ENCODE measurements at regions not wholly inside any gene's neighbourhood (a gene's known extent, or its start where the extent isn't known, plus 50 kb on each side); places are given as distances from the start of the nearest gene placed in this dataset.
A peak's percentile ranks its signal among the peaks of the same experiment; 100 is the strongest.
"Not testable (repeated sequence)": the region's sequence is repeated elsewhere in the genome, so short reads cannot be mapped to it uniquely, and the experiment has no call there.

GRCh38 chr3:8317661-8318649 is 183.7 kb upstream of the LMCD1 start:
- DNase-seq: no peak

DNA sequence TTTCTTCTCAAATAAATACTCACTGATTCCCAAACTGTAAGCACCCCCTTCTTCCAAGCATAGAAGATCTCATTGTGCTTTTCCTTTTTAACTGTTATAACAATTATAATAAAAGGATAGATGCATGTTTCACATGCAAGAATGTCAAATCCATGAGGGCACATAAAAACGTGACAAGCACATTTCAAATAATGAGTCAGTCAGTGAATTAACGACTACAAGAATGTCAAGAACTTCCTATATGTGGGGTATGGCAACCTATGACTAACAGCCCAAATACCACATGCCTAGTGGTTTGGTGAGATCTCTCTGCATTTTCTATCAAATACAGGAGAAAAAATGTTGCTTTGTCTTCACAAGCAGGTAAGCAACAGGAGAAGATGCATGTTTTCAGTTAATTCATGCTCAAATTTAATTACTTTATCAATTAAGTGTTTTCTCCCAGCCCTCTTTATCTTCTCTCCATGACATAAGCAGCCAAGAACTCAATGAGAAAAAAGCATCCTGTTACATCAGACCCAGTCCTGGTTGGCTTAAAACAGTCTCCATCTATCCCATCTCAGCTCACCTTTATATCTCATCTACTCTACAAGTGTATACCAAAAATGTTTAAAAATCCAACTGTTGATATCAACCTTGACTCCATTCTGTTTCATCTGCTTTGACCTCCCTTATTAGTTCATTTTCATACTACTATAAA is 181.5 kb upstream of the LMCD1 start:
- DNase-seq: no peak

DNA sequence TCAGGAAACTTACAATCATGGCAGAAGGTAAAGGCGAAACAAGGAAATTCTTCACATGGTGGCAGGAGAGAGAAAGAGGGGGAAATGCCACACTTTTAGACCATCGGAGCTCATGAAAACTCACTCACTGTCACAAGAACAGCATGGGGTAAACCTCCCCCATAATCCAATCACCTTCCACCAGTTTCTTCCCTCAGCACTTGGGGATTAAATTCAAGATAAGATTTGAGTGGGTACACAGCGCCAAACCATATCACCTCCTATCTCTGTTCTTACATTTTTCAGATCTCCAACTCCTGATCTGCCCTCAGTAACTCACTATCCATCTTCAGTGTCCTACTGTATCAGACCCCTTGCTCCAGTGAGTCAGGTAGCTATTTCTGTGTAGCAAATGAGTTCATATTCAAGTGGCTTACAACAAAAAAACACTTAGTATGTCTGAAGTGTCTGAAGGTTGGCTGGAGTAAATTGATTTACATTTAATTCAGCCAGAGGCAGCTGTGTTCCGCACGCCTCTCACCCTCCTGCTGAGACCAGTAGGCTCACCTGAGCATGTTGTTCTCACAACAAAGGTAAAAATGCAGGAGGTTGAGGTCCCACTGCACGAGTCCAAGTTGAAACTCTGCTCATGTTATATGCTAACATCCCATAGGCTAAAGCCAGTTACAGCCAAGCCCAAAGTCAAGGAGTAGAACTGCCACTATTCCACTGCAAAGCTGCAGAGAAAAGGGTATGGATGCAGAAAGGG is 180.7 kb upstream of the LMCD1 start:
- no peak for DNase-seq

DNA sequence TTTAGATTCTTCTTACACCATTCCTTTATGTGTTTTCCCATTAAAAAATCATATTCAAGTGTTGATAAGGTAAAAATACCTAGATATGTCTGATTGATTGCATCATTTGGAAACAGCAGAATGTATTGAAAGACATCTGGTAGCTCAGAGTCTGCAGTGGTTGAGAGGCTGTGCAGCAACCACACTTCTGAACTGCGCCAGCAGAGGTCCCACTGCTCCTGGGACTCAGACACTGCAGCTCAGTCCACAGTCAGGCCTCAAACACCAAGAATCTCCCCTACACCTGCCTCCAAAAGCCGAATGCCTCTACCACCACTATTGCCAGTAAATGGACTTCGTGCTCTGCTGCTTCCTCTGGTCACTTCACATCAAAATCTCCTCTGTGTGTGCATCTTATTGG is 176.9 kb upstream of the LMCD1 start:
- DNase-seq: no peak

DNA sequence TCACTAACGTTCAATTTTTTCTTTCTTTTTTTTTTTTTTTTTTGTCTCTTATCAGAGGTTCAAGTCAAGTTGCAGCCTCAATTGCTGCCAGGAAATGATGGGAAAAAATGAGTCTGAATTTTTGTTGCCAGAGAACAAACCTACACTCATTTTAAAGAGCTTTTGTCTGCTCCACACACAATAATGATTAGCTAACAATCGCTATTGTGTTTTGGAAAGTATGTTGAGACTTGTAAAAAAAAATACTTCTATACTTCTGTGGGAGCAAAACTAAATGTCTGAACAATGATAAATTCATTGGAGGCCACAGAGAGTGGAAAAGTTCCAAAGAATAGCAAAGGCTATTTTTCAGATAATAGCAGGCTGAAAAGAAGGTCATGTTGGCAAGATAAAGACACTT is 176.3 kb upstream of the LMCD1 start:
- no peak for DNase-seq

GRCh38 chr3:8325833-8326232 is 175.8 kb upstream of the LMCD1 start:
- DNase-seq: not testable (repeated sequence)

DNA sequence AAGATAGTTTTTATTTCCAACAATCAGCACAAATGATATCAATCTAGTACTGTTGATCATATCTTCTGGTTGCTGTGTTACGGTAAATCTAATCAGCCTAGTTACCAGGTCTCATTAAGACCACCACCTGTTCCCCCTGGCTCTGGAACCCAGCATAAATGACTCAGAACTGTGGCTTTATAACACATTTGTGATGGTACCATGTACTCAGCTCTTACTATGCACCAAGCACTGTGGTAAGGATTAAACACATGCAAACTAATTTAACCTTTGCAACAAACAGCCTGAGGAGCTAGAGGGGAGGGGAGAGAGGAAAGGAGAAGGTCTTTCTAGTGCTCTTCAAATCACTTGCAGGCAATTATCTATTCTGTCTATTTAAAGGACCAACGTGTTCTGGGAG is 173.9 kb upstream of the LMCD1 start:
- DNase-seq: no peak

DNA sequence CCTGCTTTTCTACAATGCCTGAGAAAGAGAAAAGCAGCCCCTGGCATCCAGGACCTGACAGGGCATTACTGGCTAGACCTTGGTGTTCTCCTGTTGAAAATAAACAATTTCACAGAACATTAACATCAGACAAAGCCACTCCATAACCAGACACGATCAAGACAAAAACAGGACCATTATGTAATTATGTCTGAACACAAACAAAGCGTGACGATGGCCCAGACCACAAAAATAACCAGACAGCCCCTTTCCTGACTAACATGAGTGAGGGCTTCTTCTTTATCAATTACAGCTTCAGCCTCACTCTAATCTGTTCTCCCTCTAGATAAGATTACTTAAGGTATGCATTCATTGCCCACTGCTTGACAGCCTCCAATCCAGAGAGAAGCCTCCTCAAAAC is 172.7 kb upstream of the LMCD1 start:
- DNase-seq: no peak

- no peak for DNase-seq
These were observed 172.0 kb upstream of the LMCD1 start for GRCh38 chr3:8329598-8329997.

DNA sequence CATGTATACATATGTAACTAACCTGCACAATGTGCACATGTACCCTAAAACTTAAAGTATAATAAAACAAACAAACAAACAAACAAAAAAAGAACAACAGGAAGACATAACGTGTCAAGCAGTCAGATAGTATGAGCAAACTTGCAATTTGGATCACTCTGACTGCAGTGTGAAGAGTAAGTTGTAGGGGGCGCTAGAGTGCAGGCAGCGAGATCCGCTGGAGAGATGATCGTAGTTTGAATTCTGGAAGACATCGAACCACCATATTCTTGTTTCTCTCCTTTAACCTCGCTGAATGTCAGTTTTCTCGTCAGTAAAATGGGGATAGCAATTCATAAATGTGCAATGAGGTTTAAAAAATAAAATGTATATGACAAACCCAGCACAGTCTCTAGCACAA is 165.2 kb upstream of the LMCD1 start:
- peak; percentile 15 for DNase-seq

- DNase-seq: no peak
These were observed 163.2 kb upstream of the LMCD1 start for GRCh38 chr3:8338424-8338823.

DNA sequence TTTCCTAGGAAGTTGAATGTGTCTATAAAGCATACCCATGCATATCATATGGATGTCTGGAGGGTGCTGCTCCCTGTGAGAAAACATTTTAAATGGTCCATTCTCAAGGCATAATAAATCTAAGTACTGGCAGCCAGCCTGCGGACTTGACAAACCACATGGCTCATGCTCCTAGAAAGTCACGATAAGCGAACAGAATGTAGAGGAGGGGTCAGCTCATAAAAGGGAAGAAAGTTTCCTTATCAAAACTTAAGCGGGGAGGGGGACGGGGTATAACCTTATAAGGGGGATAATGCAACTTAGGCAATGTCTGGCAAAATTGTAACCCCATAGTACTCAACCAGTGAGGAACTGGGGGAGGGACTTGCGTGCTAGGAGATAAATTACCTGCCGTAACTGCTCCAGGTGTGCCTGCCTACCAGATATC is 159.8 kb upstream of the LMCD1 start:
- no peak for DNase-seq

DNA sequence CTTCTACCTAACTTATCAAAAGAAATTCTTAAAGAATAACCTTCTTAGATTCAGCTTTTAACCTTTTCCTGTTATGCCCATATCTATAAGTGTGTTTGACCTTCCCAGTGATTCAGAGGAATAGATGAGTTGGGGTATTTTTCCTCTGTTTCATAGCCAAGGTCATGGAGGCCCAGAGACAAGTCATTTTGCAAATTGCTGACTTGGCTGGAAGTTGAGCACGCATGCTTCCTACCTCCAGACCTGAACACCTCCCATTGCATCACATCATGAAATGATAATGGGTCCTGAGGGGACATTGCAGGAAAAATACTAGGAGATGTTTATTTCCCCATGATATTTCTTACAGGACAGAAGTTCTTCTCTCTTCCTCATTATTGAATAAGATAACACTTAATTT is 158.6 kb upstream of the LMCD1 start:
- DNase-seq: no peak

DNA sequence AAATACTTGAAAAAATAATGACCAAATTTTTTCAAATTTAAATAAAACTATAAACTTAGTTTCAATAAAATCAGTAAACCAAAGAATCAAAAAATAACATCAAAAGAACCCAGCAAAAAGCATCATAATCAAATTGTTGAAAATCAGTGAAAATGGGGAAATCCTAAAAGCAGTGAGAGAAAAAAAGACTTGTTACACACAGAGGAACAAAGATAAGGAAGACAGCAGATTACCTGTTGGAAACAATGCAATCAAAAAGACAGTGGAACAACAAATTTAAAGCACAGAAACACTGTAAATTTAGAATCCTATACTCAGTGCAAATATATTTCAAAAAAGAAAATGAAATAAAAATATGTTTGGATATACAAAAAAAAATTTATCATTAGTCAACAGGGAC is 156.2 kb upstream of the LMCD1 start:
- DNase-seq: no peak

DNA sequence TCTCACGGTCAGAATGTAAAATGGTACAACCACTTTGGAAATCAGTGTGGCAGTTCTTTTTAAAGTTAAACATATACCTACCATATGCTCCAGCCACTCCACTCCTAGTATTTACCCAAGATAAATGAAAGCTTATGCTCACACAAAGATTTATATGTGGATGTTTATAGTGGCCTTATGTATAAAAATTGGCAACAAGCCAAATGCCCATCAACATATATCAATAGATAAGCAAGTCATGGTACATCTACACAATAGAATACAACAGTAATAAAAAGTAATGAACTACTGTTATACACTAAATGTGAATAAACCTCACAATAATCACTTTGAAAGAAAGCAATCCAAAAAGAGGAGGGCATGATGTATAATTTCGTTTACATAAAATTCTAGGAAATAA is 153.5 kb upstream of the LMCD1 start:
- no peak for DNase-seq

DNA sequence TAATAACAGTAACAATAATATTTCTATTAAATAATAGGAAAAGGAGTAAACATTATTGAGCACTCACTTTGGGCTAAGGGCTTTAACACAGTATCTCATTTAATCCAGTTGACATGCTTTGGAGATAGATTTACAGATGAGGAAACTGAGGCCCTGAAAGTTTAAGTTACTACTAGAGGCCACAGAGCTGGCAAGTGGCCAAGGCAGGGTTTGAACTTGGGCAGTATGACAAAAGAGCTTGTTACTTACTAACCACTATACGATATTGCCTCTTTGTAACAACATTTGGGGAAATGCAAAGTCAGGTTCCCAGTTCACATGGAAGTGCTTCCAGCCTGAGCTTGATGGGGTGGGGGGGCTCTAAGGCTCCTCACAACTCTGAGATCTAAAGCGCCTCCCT is 149.1 kb upstream of the LMCD1 start:
- DNase-seq: no peak

- no peak for DNase-seq
These were observed 148.3 kb upstream of the LMCD1 start for GRCh38 chr3:8353364-8353763.

- no peak for DNase-seq
These were observed 146.3 kb upstream of the LMCD1 start for GRCh38 chr3:8355346-8355745.

- DNase-seq: not testable (repeated sequence)
These were observed 145.6 kb upstream of the LMCD1 start for GRCh38 chr3:8356066-8356465.

DNA sequence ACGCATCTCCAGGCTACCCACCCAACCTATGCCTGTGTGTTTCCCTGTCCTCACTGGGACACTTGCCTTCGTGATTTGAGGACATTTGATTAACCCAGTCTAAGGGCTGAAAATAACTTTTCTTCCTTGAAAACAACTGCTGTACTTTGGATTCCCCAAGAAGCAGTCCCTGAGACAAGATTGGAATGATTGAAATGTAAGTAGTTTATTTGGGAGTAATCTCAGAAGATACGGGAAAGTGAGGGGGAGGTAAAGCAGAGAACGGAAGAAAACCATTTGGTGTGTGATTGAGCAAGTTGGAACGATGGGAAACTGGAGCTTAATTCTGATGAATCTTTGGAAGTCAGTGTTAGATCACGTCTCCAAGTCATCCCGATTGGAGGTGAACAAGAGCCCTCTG is 143.8 kb upstream of the LMCD1 start:
- no peak for DNase-seq

DNA sequence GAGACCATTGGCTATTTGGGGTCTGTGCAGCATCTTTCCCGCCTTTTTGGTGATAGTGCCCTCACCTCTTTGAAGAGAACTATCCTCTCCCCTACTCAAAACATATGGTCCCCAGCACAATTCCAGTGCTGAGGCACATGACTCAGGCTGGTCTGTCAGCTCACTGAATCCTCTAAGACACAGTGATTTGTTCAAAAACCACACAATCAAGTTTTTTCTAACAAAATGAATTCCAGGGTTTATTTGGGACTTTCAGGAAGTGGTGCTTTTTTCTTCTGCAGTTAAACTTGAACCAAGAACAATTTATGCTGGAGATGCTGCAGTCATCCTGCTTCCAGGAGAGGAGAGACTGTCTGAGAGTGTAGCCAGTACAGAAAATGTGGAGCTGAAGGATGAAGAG is 142.5 kb upstream of the LMCD1 start:
- no peak for DNase-seq

GRCh38 chr3:8363200-8363599 is 138.4 kb upstream of the LMCD1 start:
- no peak for DNase-seq

- no peak for DNase-seq
These were observed 136.1 kb upstream of the LMCD1 start for GRCh38 chr3:8365541-8365940.
